ENCODE measurements at regions not wholly inside any gene's neighbourhood (a gene's known extent, or its start where the extent isn't known, plus 50 kb on each side); places are given as distances from the start of the nearest gene placed in this dataset.
"Not testable (repeated sequence)": the region's sequence is repeated elsewhere in the genome, so short reads cannot be mapped to it uniquely, and the experiment has no call there.

DNA sequence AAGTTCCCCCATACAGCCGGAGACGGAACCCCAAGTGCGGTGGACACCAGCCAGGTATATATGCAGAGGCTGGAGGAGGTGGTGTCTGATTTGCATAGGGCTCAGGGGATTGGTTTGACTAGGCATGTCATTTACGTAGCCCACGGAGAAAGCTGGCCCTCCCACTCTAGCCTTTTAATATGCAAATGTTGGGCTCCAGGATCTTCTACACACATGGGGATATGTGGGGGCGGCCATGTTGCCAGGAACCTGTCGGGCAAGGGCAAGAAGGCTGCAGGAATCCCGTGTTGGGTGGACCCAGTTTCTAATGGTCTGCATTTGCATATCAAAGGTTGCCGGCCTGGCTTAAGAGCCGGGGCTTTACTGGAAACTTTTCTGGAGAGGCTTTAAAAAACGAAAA lies 57.4 kb downstream of the FTHL17 start:
- ATAC-seq; H3K36me3 ChIP-seq; H3K4me3 ChIP-seq; H3K4me1 ChIP-seq; H3K27ac ChIP-seq; DNase-seq; intact Hi-C loops (cut with DNase I); H3K27me3 ChIP-seq; H3K9me3 ChIP-seq: not testable (repeated sequence)
- WGBS, 4 donors = 78 to 89% (median 85%) methylated on average over 11 of the region's 11 CpGs

- ATAC-seq (no peak), DNase-seq (no peak)
- Histone ChIP-seq H3K27me3 (peaks cover 0 to 2% (median 0%) of the 10 kb centered on the region in 9 donors), H3K9me3 (no peaks in the 10 kb centered on the region), H3K36me3 (no peaks in the 10 kb centered on the region), H3K4me3 (no peak overlapping the region), H3K27ac (no peak overlapping the region), H3K4me1 (no peaks in the 10 kb centered on the region)
- TF ChIP-seq CTCF (IDR thresholded peaks at IDR 0.05) (no peak), POLR2A (IDR thresholded peaks at IDR 0.05) (no peak)
- intact Hi-C loops (cut with DNase I) = no loop called here
- 71 to 83% (median 79%) methylated on average over 6 of the region's 6 CpGs for WGBS, 4 donors
Observed at GRCh38 chrX:31012509-31013025, 59.3 kb downstream of the FTHL17 start.

- Histone ChIP-seq H3K9me3 (no peaks in the 10 kb centered on the region), H3K4me1 (no peaks in the 10 kb centered on the region), H3K4me3 (no peak overlapping the region), H3K36me3 (no peaks in the 10 kb centered on the region), H3K27ac (no peak overlapping the region), H3K27me3 (peaks cover 0 to 2% (median 0%) of the 10 kb centered on the region in 9 donors)
- intact Hi-C loops (cut with DNase I) = no loop called here
- no peak for TF ChIP-seq POLR2A (IDR thresholded peaks at IDR 0.05)
- TF ChIP-seq CTCF (IDR thresholded peaks at IDR 0.05) = no peak
- no peak for DNase-seq
- no peak for ATAC-seq
- WGBS, 4 donors = 54 to 67% (median 58%) methylated on average over 4 of the region's 4 CpGs
Observed at GRCh38 chrX:31007321-31007720, 64.5 kb downstream of the FTHL17 start.

DNA sequence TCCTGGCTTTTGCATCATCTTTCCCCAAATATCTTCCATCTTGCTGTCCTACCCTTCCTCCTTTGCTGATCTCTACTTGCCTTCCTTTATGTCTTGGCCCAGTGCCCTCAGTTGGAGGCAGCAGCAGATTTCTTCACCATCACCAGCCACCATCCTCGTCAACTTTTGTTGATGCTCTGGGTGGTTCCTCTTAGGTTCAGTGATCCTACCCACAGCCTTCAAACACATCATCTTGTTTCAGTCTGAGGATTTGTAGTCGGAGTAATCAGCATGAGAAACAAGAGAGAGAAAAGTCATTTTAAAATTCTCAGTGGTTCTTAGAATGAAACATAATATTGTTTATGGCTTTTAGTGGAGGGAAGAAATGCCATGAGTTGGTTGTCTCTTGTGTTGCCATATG lies 65.8 kb downstream of the FTHL17 start:
- H3K27ac ChIP-seq = no peak overlapping the region
- no peaks in the 10 kb centered on the region for H3K36me3 ChIP-seq
- H3K27me3 ChIP-seq = peaks cover 0 to 2% (median 0%) of the 10 kb centered on the region in 9 donors
- H3K9me3 ChIP-seq = no peaks in the 10 kb centered on the region
- ATAC-seq (no peak), DNase-seq (no peak)
- no peak overlapping the region for H3K4me3 ChIP-seq
- TF ChIP-seq CTCF (IDR thresholded peaks at IDR 0.05) (no peak), POLR2A (IDR thresholded peaks at IDR 0.05) (no peak)
- WGBS, 4 donors = 73 to 87% (median 76%) methylated on average over 2 of the region's 2 CpGs
- H3K4me1 ChIP-seq = no peaks in the 10 kb centered on the region
- intact Hi-C loops (cut with DNase I) = no loop called here

DNA sequence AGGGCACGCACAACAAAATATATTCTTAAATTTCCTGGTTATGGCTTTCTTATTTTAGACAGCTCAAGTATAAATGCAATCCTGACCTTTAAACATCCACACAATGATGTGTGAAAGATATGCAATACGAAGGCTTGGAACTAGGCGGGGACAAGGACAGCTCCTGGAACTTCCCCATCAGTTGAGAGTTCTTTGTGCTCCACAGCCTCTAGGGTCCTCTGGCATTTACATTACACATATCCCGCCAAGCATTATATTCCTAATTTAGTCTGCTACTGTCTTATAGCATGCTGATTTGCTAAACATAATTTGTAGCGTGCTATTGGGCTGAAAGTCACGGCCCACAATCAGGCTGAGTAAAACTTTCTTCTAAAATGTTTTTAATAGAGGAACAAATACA lies 74.4 kb downstream of the FTHL17 start:
- no peaks in the 10 kb centered on the region for H3K9me3 ChIP-seq
- 42 to 46% (median 44%) methylated on average over 6 of the region's 6 CpGs for WGBS, 4 donors
- TF ChIP-seq CTCF (IDR thresholded peaks at IDR 0.05) (no peak), POLR2A (IDR thresholded peaks at IDR 0.05) (no peak)
- no peaks in the 10 kb centered on the region for H3K4me1 ChIP-seq
- H3K27me3 ChIP-seq = no peaks in the 10 kb centered on the region
- no peaks in the 10 kb centered on the region for H3K36me3 ChIP-seq
- DNase-seq (no peak), ATAC-seq (no peak)
- intact Hi-C loops (cut with DNase I) = no loop called here
- no peak overlapping the region for H3K27ac ChIP-seq
- H3K4me3 ChIP-seq = no peak overlapping the region
